Stimulated activated CD4-positive, alpha-beta T cell treated with anti-CD3 and anti-CD28 coated beads, Interleukin-12 subunit alpha, Interleukin-12 subunit beta, amount 100 ng/mL, for 24 hours (primary cell): ENCODE measurements at regions not wholly inside any gene's neighbourhood (a gene's known extent, or its start where the extent isn't known, plus 50 kb on each side); places are given as distances from the start of the nearest gene placed in this dataset.

ENCODE experiments used
- DNase-seq, 2 experiments: peaks; one replicate each; pipeline ENCODE4 v3.0.0-alpha.2; 2020; ENCODE audit warnings: low read depth in 2 of 2

DNA sequence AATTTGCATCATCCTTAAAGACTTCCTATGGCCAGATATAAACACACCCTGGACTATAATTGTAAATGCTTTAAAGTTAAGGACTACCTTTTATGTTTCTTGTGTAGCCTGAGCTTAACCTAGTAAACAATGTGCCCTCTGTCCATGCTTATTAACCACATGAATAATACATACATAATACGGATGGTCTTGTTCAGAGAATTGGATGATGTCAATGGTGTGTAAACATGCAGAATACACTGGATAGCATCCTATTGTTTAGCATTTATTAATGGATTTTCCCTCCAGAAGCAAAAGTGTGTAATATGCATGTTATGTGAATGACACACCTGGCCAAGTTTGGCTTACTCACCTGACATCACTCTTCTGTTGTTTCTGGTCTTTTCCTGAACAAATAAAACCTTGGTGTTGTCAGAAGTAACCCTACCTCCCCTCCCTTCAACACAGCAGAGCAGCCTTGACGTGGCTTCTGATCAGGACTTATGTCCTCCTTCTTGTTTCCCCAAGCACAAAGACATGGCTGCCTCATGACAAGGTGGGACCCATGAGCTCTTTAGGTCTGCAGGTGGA lies 517.9 kb downstream of the MTRR start:
- DNase-seq: no peak

DNA sequence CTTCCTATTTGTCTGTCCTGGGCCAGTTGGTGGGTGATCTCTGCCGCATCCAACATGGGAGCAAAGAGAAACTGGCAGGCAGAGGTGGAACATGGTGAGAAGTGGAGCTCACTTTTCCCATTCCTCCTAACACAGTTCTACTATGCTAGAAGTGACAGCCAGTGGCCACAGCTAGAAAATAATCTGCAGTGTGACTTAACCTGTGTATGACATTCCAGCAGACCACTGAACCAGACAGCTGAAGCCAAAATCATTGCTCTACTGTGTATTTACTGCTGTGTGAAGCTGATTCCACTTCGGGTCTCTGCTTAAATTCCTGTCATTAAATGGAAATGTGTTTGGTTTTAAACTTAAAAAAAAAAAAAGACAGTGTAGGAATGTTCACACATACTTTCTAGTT lies 523.0 kb downstream of the MTRR start:
- no peak for DNase-seq

DNA sequence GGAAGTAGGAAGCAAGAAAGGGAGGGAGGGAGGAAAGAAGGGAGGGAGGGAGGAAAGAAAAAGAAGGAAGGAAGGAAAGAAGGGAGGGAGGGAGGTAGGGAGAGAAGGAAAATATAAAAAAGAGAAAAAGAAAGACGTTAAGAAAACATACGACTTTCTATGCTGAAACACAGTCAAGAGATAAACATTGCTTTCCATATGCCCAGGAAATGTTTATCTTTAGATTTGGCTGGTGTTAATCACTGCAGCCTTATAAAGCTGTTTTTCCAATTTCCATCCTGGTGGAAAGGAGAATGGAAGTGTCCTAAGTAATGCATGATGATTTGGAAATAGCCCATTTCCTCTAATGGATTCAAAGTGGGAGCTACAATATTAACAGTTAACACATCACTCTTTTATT lies 524.3 kb downstream of the MTRR start:
- DNase-seq: no peak

DNA sequence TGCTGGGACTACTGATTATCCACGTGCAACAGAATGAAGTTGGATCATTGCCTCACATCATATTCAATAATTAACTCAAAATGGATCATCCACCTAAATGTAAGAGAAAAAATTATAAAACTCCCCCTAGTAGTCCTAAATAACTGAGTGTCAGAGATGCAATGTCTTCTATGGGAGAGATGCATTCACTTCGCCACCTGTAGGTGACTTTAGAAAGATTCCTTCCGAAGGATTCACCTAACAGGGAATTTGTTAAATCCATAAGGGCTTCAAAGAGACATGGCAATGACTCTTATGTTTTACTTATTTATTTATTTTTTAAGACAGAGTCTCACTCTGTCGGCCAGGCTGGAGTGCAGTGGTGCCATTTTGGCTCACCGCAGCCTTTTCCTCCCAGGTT lies 526.0 kb downstream of the MTRR start:
- no peak for DNase-seq

DNA sequence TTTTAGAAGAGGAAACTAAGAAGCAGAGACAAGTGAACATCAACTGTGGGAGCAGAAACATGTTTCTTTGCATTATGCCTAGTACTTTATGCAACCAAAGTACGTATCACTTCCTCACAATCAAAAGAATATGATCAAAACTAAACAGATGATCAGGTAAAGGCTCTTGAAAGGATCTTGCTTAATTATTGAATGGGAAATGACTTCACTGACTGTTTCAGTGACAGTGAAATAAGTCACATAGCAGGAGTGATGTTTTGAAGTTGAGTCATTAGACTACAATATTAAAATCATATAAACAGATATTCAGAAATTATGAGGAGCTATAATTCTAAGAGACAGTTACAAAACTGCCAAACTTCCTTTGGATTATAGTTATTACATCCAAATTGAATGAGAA lies 527.3 kb downstream of the MTRR start:
- DNase-seq: no peak

DNA sequence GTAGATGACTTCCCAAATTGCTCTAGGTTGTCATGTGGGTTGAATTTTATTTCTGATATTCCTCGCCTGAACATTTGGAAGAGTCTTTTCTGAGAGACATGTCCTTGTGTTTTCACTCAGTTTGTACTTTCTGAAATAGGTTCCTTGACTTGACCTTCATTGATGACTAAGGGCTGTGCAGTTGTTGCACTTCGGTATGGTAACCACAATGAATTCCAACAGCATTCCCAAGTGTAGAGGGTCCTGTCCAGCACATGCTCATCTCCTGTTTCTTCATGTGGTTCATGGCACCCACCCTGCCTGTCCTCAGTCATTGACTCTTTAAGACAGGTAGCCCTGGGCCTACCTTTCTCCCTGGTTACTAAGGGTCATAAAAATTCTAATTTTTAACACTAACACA lies 527.8 kb downstream of the MTRR start:
- DNase-seq: no peak

DNA sequence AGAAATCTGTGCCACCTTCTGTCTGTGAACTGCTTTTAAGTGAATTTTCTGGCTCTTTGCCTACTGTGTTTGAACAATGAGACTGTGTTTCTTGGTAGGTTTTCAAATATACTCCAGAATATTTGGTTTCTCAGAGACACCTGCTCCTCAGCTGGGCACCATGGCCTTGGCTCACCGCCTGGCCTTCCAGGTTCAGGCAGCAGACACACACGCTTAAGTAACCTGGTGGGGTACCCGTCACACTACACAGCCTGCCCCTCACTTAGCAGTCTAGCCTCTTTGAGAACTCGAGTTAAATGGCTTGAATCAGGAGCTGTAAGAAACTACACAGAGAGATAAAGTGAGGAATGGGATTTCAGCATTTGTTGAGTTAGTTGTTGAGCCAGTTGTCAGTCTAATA lies 530.5 kb downstream of the MTRR start:
- no peak for DNase-seq

DNA sequence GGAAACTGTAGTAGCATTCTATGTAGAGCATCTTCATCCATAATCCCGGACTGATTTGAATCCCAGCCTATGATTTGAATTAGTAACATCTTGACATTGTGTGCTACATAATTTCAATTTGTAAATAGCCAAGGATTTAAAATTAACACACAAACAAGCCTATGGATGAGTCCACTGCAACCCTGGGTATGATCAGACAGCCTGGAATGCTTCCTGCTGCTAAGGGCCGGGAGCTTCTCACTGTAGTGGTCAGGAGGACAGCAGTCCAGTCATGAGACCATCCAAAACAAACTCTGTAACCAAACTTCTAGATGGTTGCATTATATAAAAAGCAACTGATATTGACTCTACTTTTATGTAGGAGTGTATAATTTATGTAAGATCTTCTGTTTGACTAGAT lies 539.3 kb downstream of the MTRR start:
- no peak for DNase-seq

DNA sequence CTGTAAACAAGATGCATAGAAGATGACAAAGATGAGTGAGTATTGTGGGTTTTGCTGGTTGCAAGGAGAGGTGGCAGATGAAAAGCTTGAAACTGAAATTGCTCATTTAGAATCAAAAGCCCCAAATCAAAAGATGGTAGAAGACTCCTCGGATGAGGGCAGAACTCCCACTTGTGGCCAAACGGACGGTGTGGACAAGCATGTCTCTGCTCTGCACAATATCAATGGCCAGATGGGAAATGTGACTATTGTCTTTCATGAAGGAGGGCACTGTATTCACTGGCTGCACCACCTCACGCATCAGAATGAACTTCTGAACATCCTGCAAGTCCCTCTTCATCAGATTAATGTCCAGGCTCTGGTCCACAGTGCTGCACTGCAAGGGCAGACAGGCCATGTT lies 541.7 kb downstream of the MTRR start:
- DNase-seq: no peak

DNA sequence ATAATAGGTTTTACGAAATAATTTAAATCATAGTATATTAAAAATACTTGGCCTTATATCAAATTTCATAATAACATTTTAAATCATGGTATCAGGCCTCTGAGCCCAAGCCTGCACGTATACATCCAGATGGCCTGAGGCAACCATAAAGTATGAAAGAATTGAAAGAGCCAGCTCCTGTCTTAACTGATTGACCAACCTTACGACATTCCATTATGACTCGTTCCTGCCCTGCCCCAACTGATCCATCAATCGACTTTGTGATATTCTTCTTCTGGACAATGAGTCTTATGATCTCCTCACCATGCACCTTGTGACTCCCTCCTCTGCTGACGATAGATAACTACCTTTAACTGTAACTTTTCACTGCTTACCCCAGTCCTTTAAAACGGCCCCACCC lies 545.0 kb downstream of the MTRR start:
- DNase-seq: no peak

DNA sequence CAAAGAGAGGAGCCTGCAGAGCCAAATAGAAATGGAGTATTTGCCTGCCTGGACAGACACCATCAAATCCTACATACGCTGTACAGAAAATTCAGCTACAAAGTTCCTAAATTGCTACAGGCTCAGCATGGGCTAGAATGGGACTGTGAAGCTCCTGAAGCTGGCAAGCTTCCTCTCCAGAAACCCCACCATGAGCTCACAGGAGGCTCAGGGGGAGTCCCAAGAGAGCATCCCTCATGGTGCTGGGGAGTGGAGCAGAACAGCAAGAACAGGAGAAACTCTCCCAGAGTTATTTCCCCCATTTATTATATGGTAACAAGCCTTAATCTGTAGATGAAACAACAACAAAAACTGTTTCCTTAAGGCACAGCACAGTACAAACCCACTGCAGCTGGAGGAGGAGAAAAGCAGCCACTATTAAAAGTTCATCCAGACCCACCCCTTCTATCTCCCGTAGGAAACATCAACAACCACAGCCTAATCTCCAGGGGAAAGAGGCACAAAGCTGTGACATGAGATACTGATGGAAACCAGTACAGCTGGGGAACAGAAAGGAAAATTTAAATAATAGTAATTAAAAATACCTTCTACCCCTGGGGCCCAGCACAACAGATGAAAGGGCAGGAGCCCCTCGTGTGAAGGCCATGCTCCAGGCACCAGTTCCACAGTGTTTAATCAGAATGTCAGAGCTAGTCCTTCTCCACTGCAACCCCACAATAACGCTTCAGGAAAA lies 548.5 kb downstream of the MTRR start:
- DNase-seq: no peak

DNA sequence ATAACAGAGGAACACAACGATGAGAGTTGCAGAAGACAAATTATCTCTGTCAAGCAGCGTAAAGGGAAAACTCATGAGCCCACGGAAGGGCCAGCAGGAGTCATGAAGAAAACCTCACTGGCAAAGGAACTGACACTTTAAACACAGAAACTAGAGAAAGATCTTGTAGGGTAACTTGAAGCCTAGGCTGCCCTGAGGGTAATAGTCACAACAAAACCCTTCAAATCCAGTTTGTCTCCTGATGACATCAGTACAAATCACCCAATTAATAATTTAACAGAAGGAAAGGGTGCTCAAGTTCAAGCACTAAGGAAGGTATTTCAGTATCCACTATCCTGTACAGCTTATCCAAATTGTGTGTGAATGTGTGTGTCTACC lies 549.1 kb downstream of the MTRR start:
- DNase-seq: no peak

DNA sequence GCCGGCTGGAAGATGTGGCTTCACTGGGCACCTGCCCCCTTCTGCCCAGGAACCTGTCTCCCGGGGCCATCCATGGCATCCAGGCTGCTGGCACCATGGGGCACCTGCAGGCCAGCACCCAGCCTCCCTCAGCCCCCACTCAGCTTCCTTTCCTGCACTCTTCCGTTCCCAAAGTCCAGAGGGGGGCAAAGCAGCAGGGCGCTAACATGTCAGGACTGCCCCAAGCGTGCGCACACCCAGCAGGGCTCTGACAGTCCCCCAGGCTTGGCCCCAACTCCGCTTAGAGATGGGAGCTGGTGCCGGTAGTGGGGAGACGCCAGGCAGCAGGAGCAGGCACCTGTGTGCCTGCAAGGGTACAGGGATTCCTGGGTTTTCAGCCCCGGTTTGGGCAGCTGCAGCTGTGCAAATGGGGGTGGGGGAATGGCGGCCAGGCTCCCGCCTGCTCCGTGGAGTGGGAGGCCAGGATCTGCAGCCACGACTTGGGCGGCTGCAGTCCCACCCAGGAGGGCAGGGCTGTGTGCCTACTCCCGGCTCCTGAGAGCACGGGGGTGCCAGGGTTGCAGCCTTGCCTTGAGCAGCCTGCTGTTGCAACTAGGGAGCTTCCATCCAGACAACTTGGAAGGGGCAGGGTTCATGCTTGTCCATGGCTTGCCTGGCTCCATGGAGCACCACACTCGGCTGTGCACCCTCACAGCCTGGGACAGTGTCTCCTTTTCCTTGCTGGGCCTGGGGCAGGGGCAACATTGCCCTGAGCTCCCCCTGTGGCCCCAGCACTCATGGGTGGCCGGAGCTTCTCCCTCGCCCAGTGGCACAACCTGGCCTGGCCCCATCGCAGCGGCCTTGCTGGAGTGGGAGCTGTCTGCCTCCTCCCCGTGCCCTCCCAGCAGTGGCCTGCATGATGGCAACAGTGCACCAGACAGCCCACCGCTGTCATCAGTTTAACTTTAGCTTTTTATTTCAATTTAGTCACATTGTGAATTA lies 561.1 kb downstream of the MTRR start:
- DNase-seq: no peak

DNA sequence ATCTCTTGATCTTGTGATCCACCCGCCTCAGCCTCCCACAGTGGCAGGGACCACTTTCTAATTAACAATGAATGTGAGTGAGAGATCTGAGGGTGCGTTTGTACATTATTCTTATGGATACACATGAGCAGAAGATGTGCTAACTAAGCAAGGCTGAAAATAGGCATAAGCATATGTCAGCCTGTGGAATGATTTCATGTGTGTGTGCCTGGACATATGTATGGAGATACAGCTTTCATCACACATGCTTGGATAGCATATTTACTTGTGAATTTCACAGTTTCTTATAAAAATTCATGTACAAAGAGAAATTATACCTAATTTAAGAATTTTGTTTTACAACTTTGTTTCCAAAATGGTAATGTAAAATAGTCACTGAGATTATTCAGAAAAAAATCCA lies 565.6 kb downstream of the MTRR start:
- no peak for DNase-seq

DNA sequence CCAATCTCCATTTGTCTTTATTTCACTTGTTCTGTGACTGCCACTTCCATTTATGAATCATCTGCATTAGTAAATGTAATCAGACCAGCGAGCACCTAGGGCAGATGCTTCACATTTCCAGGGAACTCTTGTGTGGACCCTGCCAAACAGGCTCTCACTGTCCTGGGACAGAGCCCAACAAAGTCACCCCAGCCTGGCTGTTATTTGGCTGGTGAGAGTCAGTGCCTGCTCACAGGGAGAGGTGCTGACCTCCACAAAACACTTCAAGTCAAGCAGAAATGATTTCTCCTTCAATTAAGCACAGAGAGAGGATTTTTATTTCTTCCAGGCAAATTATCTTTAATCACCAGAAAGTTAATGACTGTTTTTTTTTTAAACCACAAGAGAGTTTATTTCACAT lies 568.0 kb downstream of the MTRR start:
- no peak for DNase-seq

DNA sequence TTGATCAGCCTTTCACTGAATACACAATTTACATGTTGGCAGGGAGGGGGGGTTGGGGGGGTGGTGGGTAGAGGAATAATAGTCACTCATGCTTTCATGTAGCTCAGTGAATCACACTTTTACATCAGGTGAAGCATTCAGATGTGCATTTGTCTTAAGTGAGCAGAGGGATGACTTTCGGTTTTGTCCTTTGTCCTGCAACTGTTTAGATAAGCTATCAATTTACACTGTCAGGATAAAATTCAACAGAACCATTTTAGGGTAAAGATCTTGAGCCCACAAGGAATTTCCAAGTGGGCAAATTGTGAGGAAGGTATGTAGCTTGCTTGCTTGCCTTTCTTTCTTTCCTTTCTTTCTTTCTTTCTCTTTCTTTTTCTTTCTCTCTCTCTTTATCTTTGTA lies 576.2 kb downstream of the MTRR start:
- DNase-seq: no peak

DNA sequence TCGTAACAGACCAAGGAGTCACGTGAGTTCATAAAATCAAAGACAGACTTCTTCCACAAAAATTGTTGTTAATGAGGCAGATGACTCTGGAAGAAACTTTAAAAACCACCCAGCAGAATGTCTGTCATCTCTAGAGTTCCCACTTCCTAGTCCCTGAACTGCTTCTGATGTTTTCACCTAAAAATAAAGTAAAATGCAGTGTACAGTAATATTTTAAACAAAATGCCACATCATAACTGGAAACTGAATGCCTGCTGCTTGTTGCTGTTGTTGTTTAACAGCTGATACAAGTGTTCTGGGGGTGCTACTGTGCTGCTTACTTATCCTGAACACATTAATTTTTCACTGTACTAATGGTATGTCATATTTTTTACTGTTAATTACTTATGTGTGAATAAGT lies 577.2 kb downstream of the MTRR start:
- DNase-seq: no peak

DNA sequence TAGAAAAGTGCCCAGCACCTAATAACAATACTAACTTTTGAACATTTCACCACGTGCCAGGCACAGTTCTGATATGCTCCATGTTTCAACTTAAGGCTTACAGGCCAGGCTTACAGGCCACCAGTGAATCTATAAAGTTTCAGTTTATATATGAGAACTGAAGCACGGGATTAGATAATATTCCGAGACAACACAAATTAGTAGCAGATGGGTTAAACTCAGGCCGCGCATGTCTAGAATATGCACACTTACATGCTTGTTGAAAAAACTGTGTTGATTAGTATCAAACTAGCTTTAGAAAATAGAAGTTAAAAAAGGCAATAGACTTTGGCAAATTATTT lies 587.9 kb downstream of the MTRR start:
- DNase-seq: no peak

DNA sequence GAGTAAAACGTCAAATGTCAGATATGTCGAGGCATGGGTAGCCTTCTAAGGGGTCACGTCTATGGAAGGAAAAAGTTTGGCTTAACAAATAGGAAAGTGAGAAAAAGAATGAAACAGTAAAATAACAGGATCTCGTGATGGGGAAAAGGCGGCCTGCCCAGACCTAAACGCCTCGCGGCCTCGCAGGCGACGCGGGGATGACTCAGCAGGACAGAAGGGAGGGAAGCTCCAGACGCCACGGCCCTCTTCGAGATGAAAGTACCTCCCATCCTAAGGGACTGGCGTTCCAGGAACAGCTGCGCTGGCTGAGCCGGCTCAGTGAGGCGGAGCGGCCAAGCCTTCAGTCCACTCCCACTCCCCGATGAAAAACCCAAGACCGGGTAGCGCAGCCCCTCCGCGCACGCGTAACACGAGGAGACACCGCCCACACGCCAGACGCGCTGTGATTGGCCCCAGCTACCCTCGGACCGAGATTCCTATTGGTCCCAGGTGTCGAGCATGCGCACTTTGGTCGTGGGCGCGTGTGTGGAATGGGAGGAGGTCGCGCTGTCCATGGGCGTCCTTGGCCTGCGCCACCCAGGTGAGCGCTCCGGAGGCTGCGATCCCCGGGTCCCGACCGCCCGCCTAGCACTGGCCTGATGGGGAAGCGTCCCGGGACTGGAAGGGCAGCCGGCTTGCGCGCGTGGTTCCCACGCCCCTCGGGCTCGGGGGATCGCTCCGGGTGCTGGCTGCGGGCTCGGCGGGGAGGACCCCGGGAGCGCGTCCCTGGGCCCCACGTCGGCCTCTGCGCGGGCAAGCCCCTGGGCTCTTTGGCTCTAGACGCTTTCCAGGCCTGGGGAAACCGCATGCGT lies 588.5 kb downstream of the MTRR start:
- peak; percentile 78 to 82 for DNase-seq

DNA sequence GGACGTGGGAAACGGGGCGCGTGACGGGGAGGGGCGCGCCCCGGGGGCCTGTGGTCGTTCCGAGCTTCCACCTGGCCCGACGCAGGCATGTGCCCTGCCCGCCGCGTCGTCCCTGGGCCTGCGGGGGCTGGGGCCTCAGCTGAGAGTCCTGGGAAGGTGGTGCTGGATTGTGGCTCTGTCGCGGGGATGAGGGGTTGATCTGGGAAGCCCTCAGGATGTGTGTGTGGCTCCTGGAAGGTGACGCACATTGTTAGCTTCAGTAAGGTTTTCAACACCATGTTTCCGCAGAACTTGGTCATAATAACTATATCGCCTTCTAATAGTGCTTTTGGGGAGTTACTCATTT lies 589.1 kb downstream of the MTRR start:
- no peak for DNase-seq

DNA sequence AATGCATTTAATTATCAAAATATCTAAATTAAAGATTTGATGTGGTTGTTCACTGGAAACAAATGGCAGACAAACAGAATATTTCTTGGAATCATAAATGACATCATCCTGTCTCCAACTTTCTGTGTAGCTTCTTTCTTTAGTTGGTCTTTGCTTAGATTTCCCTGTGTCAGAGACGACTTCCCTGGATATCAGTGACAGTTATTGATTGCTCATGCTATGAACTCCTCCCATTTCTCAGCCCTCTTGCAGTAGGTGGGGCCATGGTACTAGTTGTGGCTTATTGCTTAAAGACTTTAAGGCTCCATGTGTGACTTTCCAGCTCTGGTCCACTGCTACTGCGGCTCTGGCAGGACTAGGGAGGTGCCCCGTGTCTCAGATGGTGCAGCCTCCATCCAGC lies 592.6 kb downstream of the MTRR start:
- no peak for DNase-seq

DNA sequence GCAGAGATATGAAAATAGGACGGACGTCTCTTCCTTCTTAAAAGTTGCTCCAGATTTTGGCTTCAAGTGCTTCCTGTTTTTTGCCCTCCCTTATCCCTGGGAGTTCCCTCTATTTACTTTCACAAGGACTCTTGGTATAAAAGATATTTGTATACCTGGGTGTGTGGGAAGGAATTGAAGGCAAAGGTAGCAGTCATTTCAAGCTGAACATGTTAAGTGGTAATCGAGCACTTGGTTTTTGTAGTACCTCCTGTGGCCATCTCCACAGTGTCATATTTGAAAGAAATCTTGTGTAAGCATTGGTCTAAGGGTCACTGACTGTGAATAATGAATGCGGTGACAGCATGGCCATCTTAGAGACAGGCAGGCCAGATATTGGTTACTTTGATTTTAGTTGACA lies 593.6 kb downstream of the MTRR start:
- DNase-seq: no peak
